GM10266 (cell line): ENCODE measurements at regions not wholly inside any gene's neighbourhood (a gene's known extent, or its start where the extent isn't known, plus 50 kb on each side); places are given as distances from the start of the nearest gene placed in this dataset.
"Not testable (repeated sequence)": the region's sequence is repeated elsewhere in the genome, so short reads cannot be mapped to it uniquely, and the experiment has no call there.

ENCODE experiments used
- DNase-seq: peaks from one replicate; pipeline ENCODE4 v3.0.0; 2012; ENCODE audit errors: extremely low spot score
- CTCF ChIP-seq: IDR thresholded peaks from 2 replicates; pipeline ENCODE4 v1.5.1; 2012; ENCODE audit warnings: mild to moderate bottlenecking, low read depth; ENCODE audit not compliant: control insufficient read depth, insufficient read depth; ENCODE audit errors: missing control alignments

- no peak for DNase-seq
- TF ChIP-seq CTCF, result no peak
These were observed 414.5 kb downstream of the TNS1 start for GRCh38 chr2:217588266-217588665.

- TF ChIP-seq CTCF, result no peak
- no peak for DNase-seq
These were observed 417.4 kb downstream of the TNS1 start for GRCh38 chr2:217585362-217585761.

- not testable (repeated sequence) for DNase-seq
These were observed 422.4 kb downstream of the TNS1 start for GRCh38 chr2:217580407-217580806.

- DNase-seq, result no peak
- TF ChIP-seq CTCF, result no peak
These were observed 429.2 kb downstream of the TNS1 start for GRCh38 chr2:217573571-217573970.

- no peak for DNase-seq
- no peak for TF ChIP-seq CTCF
These were observed 432.4 kb downstream of the TNS1 start for GRCh38 chr2:217570394-217570793.

GRCh38 chr2:217568289-217568971, 434.4 kb downstream of the TNS1 start:
- DNase-seq, result no peak
- TF ChIP-seq CTCF, result no peak

GRCh38 chr2:217563565-217563964, 439.2 kb downstream of the TNS1 start:
- no peak for TF ChIP-seq CTCF
- DNase-seq, result no peak
